GM10266 (cell line): ENCODE measurements at regions not wholly inside any gene's neighbourhood (a gene's known extent, or its start where the extent isn't known, plus 50 kb on each side); places are given as distances from the start of the nearest gene placed in this dataset.

ENCODE experiments used
- DNase-seq: peaks from one replicate; pipeline ENCODE4 v3.0.0; 2012; ENCODE audit errors: extremely low spot score
- CTCF ChIP-seq: IDR thresholded peaks from 2 replicates; pipeline ENCODE4 v1.5.1; 2012; ENCODE audit warnings: mild to moderate bottlenecking, low read depth; ENCODE audit not compliant: control insufficient read depth, insufficient read depth; ENCODE audit errors: missing control alignments

GRCh38 chr20:40848096-40848495 lies 159.1 kb upstream of the MAFB start:
- DNase-seq, result no peak
- no peak for TF ChIP-seq CTCF

DNA sequence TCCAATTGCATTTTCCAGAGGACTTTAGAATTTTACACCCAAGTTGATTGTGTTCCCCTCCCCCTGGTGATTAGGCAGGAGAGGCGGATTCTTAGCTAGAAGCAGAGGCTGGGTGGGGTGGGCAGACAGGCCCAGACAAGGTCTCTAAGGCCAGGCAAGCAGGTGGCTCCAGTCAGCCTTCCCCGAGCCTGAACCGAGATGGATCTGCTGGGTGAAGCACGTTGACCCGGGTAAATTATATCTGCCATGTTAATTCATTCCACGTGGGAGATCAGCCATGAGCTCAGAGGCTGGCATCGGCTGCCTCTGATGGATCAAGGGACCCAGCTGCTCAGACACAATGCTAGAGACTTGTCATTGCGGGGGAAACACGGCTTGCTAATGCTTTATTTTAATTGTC lies 159.5 kb upstream of the MAFB start:
- DNase-seq, result no peak
- TF ChIP-seq CTCF, result no peak

GRCh38 chr20:40849456-40849855 lies 160.4 kb upstream of the MAFB start:
- DNase-seq, result no peak
- TF ChIP-seq CTCF, result no peak

DNA sequence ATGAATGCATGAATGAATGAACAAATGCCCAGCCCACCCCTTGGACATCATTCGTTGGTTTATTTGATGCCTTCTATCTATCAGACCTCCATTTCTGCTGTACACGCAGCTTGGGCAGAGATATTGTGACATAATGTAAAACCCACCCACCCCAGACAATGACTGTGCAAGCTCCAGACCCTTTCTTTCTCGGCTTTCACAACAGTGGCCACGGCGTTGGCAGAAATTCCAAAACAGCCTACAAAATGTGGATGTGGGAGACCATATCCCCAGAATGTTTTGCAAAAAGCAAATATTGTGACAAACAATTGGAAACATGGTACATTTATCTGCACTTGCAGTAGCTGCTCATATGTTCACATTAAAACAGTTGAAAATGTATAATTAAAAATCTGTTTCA lies 162.0 kb upstream of the MAFB start:
- no peak for DNase-seq
- no peak for TF ChIP-seq CTCF

- no peak for TF ChIP-seq CTCF
- no peak for DNase-seq
Measured at GRCh38 chr20:40855269-40855668, 166.2 kb upstream of the MAFB start.

- DNase-seq, result no peak
- TF ChIP-seq CTCF, result no peak
Measured at GRCh38 chr20:40856653-40857052, 167.6 kb upstream of the MAFB start.

GRCh38 chr20:40860487-40860902 lies 168.1 kb upstream of the TOP1 start:
- TF ChIP-seq CTCF, result no peak
- DNase-seq, result no peak
